GM19395 (cell line): ENCODE measurements at regions not wholly inside any gene's neighbourhood (a gene's known extent, or its start where the extent isn't known, plus 50 kb on each side); places are given as distances from the start of the nearest gene placed in this dataset.

Experiments
- ATAC-seq: cut with Tn5 transposase; IDR thresholded peaks from one replicate; pipeline ENCODE4 v1.9.1; 2021; ENCODE audit warnings: mild to moderate bottlenecking, moderate library complexity; ENCODE audit not compliant: unreplicated experiment

DNA sequence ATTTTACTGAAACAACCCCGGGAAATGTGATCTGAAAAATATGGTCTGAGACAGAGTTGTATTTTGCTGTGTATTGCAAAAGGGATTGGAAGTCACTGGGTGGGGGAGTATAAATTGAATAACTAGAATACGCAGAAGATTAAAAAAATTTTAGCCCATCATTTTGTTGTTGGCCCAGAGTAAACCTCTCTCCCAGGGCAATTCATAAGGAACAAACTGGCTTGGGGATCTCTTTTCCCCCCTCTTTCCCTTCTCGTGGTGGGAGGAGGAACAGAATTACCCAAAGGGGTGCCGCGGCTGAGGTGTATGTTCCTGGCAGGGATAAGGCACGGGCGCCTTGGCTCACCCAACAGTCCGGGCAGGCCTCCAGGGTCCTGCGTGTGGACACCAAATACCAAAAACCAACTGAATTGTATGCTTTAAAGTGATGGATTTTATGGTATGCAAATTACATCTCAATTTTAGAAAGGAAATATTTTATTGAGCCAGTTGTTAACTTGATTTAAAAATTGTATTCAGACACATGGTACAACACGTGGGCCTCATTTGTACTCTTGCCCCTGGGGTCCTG lies 121.2 kb upstream of the SPRED2 start:
- no peak for ATAC-seq

GRCh38 chr2:65551528-65551927 lies 119.1 kb upstream of the SPRED2 start:
- no peak for ATAC-seq

DNA sequence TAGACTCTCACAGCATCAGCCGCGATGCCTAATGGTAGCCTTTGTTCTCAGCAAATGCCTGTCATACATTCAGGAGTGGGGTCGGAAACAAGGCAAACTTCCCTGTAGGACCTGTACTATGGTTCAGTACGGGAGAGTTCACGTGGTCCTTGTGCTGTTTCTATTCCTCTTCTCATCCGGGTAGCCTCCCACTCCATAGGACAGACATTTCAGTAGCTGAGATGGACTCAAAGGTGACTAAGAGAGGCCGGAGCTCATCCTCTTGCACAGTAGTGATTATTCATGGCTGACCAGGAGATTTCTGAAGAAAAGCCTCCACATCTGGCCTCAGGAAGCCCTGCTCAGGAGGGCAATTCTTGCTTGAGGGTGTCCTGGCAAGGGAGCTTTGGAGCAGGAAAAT lies 117.8 kb upstream of the SPRED2 start:
- ATAC-seq, result no peak

GRCh38 chr2:65549631-65550030 lies 117.2 kb upstream of the SPRED2 start:
- no peak for ATAC-seq

- ATAC-seq, result no peak
Measured at GRCh38 chr2:65549257-65549627, 116.8 kb upstream of the SPRED2 start.

DNA sequence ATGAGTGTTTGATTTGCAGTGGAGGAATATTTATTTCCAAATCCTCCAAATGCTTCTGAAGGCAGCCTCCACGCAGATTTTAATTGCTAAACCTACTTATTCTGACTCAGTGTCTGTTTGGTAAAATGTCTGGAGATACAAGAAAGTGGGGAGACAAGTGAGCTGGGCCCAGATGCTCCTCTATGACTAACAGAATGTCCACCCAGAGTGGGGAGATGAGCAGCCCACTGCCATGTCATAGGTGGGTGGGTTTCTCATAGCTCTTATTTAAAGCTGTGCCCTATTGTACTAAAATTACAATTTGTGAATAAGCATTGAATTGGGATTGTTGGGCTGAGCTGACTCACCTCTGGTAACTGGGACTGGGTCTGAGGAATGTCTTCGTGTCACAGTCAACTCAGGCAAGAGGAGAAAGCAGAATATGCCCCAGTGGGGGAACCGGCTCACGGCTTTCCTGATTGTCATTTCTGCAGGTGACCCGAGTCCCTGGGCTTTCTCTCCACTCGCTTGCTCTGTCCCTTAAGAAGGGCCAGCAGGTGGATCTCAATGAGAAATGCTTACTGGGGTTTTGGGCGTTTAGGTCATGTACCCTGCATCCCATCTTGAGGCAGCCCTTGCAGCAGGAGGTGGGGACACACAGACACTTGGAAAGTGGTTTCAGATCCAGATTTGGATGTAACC lies 116.3 kb upstream of the SPRED2 start:
- no peak for ATAC-seq

- ATAC-seq, result no peak
Measured at GRCh38 chr2:65548064-65548463, 115.7 kb upstream of the SPRED2 start.

- ATAC-seq, result no peak
Measured at GRCh38 chr2:65545837-65546805, 113.7 kb upstream of the SPRED2 start.

- no peak for ATAC-seq
Measured at GRCh38 chr2:65541773-65542172, 109.4 kb upstream of the SPRED2 start.

DNA sequence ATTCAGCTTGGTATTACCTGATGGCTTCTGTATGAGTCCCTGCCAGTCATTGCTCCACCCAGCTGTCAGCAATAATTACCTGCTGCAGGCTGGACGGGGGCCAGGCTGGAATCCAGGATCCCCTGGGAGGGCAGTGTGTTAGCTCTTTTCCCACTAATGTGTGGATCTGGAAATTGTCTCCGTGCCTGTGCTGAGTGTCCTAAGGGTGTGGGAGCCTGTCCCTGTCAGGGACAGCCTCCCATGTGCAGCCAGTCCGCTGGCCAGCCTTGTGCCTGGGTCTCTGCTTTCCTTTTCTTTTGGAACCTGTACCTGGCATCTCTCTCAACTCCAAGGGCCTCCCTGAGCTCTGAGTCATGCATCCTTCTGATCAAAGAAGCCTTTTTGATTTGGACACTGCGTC lies 107.2 kb upstream of the SPRED2 start:
- no peak for ATAC-seq

- ATAC-seq, result no peak
Measured at GRCh38 chr2:65537651-65538385, 105.4 kb upstream of the SPRED2 start.

GRCh38 chr2:65536596-65536995 lies 104.2 kb upstream of the SPRED2 start:
- peak; percentile 94 for ATAC-seq

- no peak for ATAC-seq
Measured at GRCh38 chr2:65532937-65533336, 100.5 kb upstream of the SPRED2 start.

- ATAC-seq, result no peak
Measured at GRCh38 chr2:65532326-65532725, 99.9 kb upstream of the SPRED2 start.

DNA sequence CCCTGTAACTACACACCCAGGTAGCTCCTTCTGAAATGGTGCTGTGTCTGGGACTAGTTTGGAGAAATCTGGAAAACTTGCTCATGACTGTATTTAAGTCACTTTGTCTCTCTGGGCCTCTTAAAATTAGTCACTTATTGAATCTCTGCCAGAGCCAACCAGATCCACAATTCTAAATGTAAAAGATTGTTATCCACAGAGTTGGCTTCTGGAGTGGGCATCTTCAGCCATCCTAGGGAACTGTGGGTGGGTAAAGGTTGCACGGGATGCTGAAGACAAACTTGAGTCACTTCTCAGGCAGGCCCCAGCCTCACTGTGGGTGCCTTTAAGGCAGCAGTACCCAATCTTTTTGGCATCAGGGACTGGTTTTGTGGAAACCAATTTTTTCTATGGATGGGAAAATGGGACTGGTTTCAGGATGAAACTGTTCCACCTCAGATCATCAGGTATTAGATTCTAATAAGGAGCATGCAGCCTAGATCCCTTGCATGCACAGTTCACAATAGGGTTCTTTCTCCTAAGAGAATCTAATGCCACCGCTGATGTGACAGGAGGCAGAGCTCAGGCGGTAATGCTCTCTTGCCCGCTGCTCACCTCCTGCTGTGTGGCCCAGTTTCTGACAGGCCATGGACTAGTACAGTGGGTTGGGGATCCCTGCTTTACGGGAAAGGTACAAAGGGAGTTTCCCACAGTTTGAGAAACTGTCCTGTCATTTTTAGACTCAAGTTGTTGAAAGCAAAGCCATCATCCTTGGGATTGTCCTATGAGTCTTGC lies 98.3 kb upstream of the SPRED2 start:
- ATAC-seq, result no peak

DNA sequence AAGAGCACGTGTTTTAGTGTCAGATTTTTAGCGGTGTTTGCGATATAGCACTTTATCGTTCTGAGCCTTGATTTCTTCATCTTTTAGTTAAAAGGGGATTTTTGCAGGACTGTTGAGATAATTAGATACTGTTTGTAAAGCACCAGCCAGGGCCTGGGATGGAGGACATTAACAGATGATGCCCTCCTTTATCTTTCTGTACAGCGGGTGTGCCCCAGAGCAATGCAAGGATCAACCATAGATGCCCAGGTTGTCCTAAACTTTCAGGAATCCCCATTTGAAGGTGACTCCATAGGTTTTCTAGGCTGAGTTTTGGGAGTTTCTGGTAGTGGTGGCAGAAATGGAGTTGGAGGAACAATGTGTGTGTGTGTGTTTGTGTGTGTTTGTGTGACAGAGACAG lies 97.0 kb upstream of the SPRED2 start:
- ATAC-seq, result no peak

DNA sequence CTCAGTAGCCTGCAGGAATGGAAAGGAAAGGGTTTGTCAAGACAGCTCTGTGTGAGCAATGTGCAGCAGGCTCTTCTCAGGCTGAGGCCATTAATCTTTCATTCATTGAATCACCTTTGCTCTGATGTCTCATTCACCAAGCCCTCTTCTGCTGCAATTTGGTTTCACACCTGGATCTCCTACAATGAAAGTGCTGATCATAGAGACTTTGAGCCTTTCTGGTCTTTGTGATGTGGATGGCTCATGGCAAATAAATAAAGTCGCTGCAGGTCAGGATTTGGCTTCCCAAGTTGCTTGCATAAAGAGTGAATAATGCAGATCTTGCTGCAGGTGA lies 95.8 kb upstream of the SPRED2 start:
- ATAC-seq, result no peak

GRCh38 chr2:65527451-65528240 lies 95.2 kb upstream of the SPRED2 start:
- no peak for ATAC-seq

DNA sequence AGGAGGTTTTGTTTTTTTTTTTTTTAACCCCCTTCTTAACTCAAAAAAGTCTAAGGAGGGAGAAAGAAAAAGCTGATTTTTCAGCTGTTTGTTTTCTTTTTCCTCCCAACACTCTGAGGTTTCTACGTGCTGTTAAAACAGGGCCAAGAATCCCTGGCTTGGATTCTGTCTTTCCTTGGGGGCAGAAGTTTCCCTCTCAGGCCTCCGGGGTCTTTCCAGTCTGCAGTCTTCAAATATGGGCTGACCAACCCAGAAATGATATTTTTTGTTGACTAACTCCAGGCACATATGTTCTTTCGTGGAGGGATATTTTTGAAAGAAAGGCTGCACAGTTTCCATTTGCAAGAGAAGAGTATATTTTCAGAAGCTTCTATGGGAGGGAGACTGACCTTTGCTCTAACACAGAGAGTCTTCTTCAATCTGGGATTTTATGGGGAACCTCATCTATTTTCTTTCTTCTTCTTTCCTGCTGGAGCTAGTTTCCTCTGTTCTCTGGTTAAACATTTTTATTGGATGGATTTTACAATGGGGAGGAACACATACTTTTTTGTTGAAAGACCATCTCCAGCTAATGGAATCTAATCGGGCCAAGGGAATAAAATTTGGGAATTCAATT lies 93.3 kb upstream of the SPRED2 start:
- ATAC-seq, result no peak
